MM.1S (cell line): ENCODE measurements at regions not wholly inside any gene's neighbourhood (a gene's known extent, or its start where the extent isn't known, plus 50 kb on each side); places are given as distances from the start of the nearest gene placed in this dataset.

ENCODE experiments used
- CTCF ChIP-seq: fragments of 300-600 bp; sonication (generic); IDR thresholded peaks from 2 replicates; pipeline ENCODE4 v1.5.1; 2016; ENCODE audit warnings: antibody characterized with exemption, low read length, mixed read lengths
- EZH2 ChIP-seq: fragments of 300-600 bp; sonication (generic); optimal IDR thresholded peaks from 2 replicates; pipeline ENCODE3; 2017; ENCODE audit warnings: low read depth, mild to moderate bottlenecking, antibody characterized with exemption, low read length, mixed read lengths

- TF ChIP-seq CTCF (no peak), EZH2 (no peak)
Measured at GRCh38 chr2:144253743-144254142, 266.2 kb downstream of the ZEB2 start.
